ENCODE measurements at regions not wholly inside any gene's neighbourhood (a gene's known extent, or its start where the extent isn't known, plus 50 kb on each side); places are given as distances from the start of the nearest gene placed in this dataset.

- WGBS, 2 donors = 83 to 86% methylated on average over 1 of the region's 1 CpG
Measured at GRCh38 chr18:24536834-24537233, 76.4 kb downstream of the HRH4 start.

DNA sequence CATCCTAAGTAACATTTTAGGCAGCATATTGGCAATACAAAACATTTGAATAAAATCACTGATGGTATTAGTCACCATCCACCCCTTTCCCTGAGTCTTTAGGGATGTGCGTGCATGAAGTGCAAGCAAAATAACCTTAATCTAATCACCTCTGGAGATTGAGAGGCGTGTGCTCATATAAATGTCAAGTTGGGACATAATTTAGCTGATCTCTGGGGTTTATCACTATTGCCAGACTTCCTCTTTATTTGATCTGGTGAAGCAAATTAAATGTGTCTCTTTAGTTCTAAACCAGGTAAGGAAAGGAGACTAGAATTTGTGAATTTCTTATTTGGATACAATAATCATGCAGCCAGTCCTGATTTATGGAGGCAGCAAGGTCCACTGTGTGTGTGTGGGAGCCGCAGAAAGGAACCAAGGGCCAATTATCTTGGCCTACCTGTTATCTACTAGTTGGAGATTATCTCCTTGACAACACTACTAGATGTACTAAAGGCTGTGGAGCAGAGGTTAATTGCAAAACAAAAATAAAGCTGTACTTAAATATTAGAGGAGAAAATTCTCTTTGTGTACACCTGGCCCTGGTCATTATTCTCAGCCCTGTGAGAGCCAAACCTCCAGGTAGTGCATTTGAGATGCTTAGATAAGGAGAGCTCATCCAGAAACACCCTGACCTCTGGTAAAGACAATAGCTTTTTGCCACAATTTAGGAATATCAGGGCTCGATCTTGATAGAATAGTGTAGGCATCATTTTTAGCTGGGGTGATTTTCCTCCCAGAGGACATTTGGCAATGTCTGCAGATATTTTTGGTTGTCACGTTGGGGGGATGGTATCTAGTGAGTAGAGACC is 78.2 kb downstream of the HRH4 start:
- 64 to 74% methylated on average over 5 of the region's 5 CpGs for WGBS, 2 donors
- Histone ChIP-seq H3K27ac (no peak overlapping the region), H3K36me3 (ENCODE audit: low read depth, missing control alignments) (no peaks in the 10 kb centered on the region), H3K9me3 (no peaks in the 10 kb centered on the region), H3K4me1 (no peaks in the 10 kb centered on the region), H3K4me3 (no peak overlapping the region), H3K27me3 (no peaks in the 10 kb centered on the region)
- intact Hi-C loops (cut with DNase I; ENCODE audit: low total_unique reads) = no loop called here
- no peak for DNase-seq
- TF ChIP-seq CTCF (IDR thresholded peaks at IDR 0.05) (no peak), POLR2A (IDR thresholded peaks at IDR 0.05) (no peak)

More at GRCh38 chr18:24536834-24537233, 76.4 kb downstream of the HRH4 start:
- DNase-seq = no peak
- intact Hi-C loops (cut with DNase I; ENCODE audit: low total_unique reads) = no loop called here
- Histone ChIP-seq H3K36me3 (ENCODE audit: low read depth, missing control alignments) (no peaks in the 10 kb centered on the region), H3K4me1 (no peaks in the 10 kb centered on the region), H3K9me3 (no peaks in the 10 kb centered on the region), H3K4me3 (no peak overlapping the region), H3K27ac (no peak overlapping the region), H3K27me3 (no peaks in the 10 kb centered on the region)
- TF ChIP-seq POLR2A (IDR thresholded peaks at IDR 0.05) = no peak

GRCh38 chr18:24539866-24540617 is 79.6 kb downstream of the HRH4 start:
- Histone ChIP-seq H3K4me1 (no peaks in the 10 kb centered on the region), H3K27me3 (no peaks in the 10 kb centered on the region), H3K36me3 (ENCODE audit: low read depth, missing control alignments) (no peaks in the 10 kb centered on the region), H3K27ac (no peak overlapping the region), H3K4me3 (no peak overlapping the region), H3K9me3 (no peaks in the 10 kb centered on the region)
- DNase-seq = no peak
- TF ChIP-seq POLR2A (IDR thresholded peaks at IDR 0.05) = no peak
- no peak for TF ChIP-seq CTCF (IDR thresholded peaks at IDR 0.05)
- intact Hi-C loops (cut with DNase I; ENCODE audit: low total_unique reads) = no loop called here
- WGBS, 2 donors = 74 to 75% methylated on average over 4 of the region's 4 CpGs

GRCh38 chr18:24540896-24541295 is 80.5 kb downstream of the HRH4 start:
- WGBS, 2 donors = 79 to 82% methylated on average over 8 of the region's 8 CpGs
- H3K4me3 ChIP-seq = no peak overlapping the region
- intact Hi-C loops (cut with DNase I; ENCODE audit: low total_unique reads) = no loop called here
- H3K27ac ChIP-seq = no peak overlapping the region
- H3K27me3 ChIP-seq = no peaks in the 10 kb centered on the region
- no peaks in the 10 kb centered on the region for H3K36me3 ChIP-seq (ENCODE audit: low read depth, missing control alignments)
- no peaks in the 10 kb centered on the region for H3K4me1 ChIP-seq
- no peaks in the 10 kb centered on the region for H3K9me3 ChIP-seq
- no peak for DNase-seq
- no peak for TF ChIP-seq POLR2A (IDR thresholded peaks at IDR 0.05)
- no peak for TF ChIP-seq CTCF (IDR thresholded peaks at IDR 0.05)

- DNase-seq = no peak
- Histone ChIP-seq H3K36me3 (ENCODE audit: low read depth, missing control alignments) (no peaks in the 10 kb centered on the region), H3K9me3 (no peaks in the 10 kb centered on the region), H3K4me1 (no peaks in the 10 kb centered on the region), H3K4me3 (no peak overlapping the region), H3K27me3 (no peaks in the 10 kb centered on the region), H3K27ac (no peak overlapping the region)
- intact Hi-C loops (cut with DNase I; ENCODE audit: low total_unique reads) = no loop called here
- TF ChIP-seq POLR2A (IDR thresholded peaks at IDR 0.05) (no peak), CTCF (IDR thresholded peaks at IDR 0.05) (no peak)
- 83 to 89% methylated on average over 4 of the region's 4 CpGs for WGBS, 2 donors
Measured at GRCh38 chr18:24543086-24543794, 82.8 kb downstream of the HRH4 start.

Data from testis (tissue), 2 donors.